ENCODE measurements at regions not wholly inside any gene's neighbourhood (a gene's known extent, or its start where the extent isn't known, plus 50 kb on each side); places are given as distances from the start of the nearest gene placed in this dataset.

GRCh38 chr6:56745081-56745480, 102.4 kb upstream of the DST start:
- no peak for TF ChIP-seq POLR2A (IDR thresholded peaks at IDR 0.05; ENCODE audit: low read length)
- TF ChIP-seq GATA1 (IDR thresholded peaks at IDR 0.05; ENCODE audit: low read depth, low read length), result no peak

All from erythroblast (primary cell).